OCI-LY7 (cell line): ENCODE measurements at regions not wholly inside any gene's neighbourhood (a gene's known extent, or its start where the extent isn't known, plus 50 kb on each side); places are given as distances from the start of the nearest gene placed in this dataset.

Source experiments
- BruUV-seq: library from RNA; stranded (reverse); fragments of 400-500 nt; replicated peaks from 2 replicates; lab custom pipeline; 2021; lab: Mats Ljungman, UMichigan
- CTCF ChIA-PET: fragments of 300-600 bp; sonication (Branson Sonifier 250); formaldehyde crosslinking; loops from one replicate; lab custom pipeline; 2022; ENCODE audit warnings: antibody characterized with exemption; ENCODE audit not compliant: unreplicated experiment; lab: Charles Lee
- POLR2A ChIA-PET: fragments of 300-600 bp; sonication (Branson Sonifier 250); formaldehyde crosslinking; loops from one replicate; lab custom pipeline; 2022; ENCODE audit warnings: antibody characterized with exemption; lab: Charles Lee
- DNase-seq: peaks from one replicate; pipeline ENCODE4 v3.0.0-alpha.2; 2015; ENCODE audit warnings: low spot score
- H2AFZ ChIP-seq: fragments of 200-600 bp; sonication (generic), shearing (Covaris generic); 2 replicates; pipeline ENCODE4 v1.6.1; 2014; ENCODE audit warnings: mild to moderate bottlenecking, antibody characterized with exemption, low read length, moderate library complexity
- H3K27ac ChIP-seq: fragments of 200-600 bp; sonication (generic); 2 replicates; pipeline ENCODE4 v1.5.1; 2014; ENCODE audit warnings: mixed run types, low read depth, mild to moderate bottlenecking, moderate library complexity, low read length, inconsistent platforms; ENCODE audit not compliant: poor library complexity, severe bottlenecking
- H3K36me3 ChIP-seq: fragments of 200-600 bp; sonication (generic); 2 replicates; pipeline ENCODE4 v1.6.1; 2014; ENCODE audit warnings: mild to moderate bottlenecking, antibody characterized with exemption, low read length, moderate library complexity, mixed read lengths; ENCODE audit not compliant: insufficient read depth
- H3K4me1 ChIP-seq: fragments of 200-600 bp; sonication (generic); 2 replicates; pipeline ENCODE4 v1.5.1; 2014; ENCODE audit warnings: mild to moderate bottlenecking, low read length; ENCODE audit not compliant: insufficient read depth, poor library complexity, severe bottlenecking
- H3K4me2 ChIP-seq: fragments of 200-600 bp; sonication (generic); 2 replicates; pipeline ENCODE4 v1.6.1; 2014; ENCODE audit warnings: mild to moderate bottlenecking, low read length
- H3K4me3 ChIP-seq: fragments of 200-600 bp; sonication (generic); 2 replicates; pipeline ENCODE4 v1.5.1; 2014; ENCODE audit warnings: mild to moderate bottlenecking, low read depth, low read length; ENCODE audit not compliant: poor library complexity, severe bottlenecking
- H3K79me2 ChIP-seq: fragments of 200-600 bp; sonication (generic); 2 replicates; pipeline ENCODE4 v1.6.1; 2016; ENCODE audit warnings: low read depth, mild to moderate bottlenecking, low read length, moderate library complexity, mixed read lengths; ENCODE audit not compliant: insufficient read depth
- H3K9me2 ChIP-seq: fragments of 200-600 bp; sonication (generic); 2 replicates; pipeline ENCODE4 v1.6.1; 2016; ENCODE audit warnings: mild to moderate bottlenecking, low read length, mixed read lengths; ENCODE audit not compliant: insufficient read depth
- H3K9me3 ChIP-seq: fragments of 200-600 bp; sonication (generic); 2 replicates; pipeline ENCODE4 v1.6.1; 2014; ENCODE audit warnings: mild to moderate bottlenecking, mixed run types, low read length, mixed read lengths
- H4K20me1 ChIP-seq: fragments of 200-600 bp; sonication (generic); 2 replicates; pipeline ENCODE4 v1.6.1; 2014; ENCODE audit warnings: mild to moderate bottlenecking, antibody characterized with exemption, low read length, moderate library complexity, mixed read lengths; ENCODE audit not compliant: insufficient read depth
- CTCF ChIP-seq: fragments of 200-600 bp; sonication (generic); conservative IDR thresholded peaks from 2 replicates; pipeline ENCODE4 v1.5.1; 2014; ENCODE audit warnings: mild to moderate bottlenecking, antibody characterized with exemption, low read length, moderate library complexity, mixed read lengths
- EZH2phosphoT487 ChIP-seq: fragments of 200-600 bp; sonication (generic); IDR thresholded peaks from 2 replicates; pipeline ENCODE4 v1.6.1; 2018; ENCODE audit warnings: low read depth, borderline replicate concordance, mild to moderate bottlenecking, mixed run types, antibody characterized with exemption, low read length, moderate library complexity, mixed read lengths
- intact Hi-C: fragments of 100-400 bp; cut with micrococcal nuclease; formaldehyde crosslinking; loops from one replicate; pipeline ENCODE4 v1.10.0; 2022; ENCODE audit not compliant: unreplicated experiment

- no peaks in the 10 kb centered on the region for H4K20me1 ChIP-seq
- no peaks in the 10 kb centered on the region for H3K9me2 ChIP-seq
- TF ChIP-seq EZH2phosphoT487 (no peak), CTCF (peak; percentile 78)
- POLR2A ChIA-PET: no interaction called here
- H3K4me1 ChIP-seq: no peaks in the 10 kb centered on the region
- BruUV-seq: no TSS peak
- intact Hi-C loops: loop anchor here (10.0 kb wide), 1 partner anchor 506 kb away; no protein-coding TSS in a partner anchor
- no peak overlapping the region for H2AFZ ChIP-seq
- H3K4me3 ChIP-seq: no peak overlapping the region
- CTCF ChIA-PET: no interaction called here
- H3K9me3 ChIP-seq: no peaks in the 10 kb centered on the region
- H3K79me2 ChIP-seq: no peaks in the 10 kb centered on the region
- H3K36me3 ChIP-seq: no peaks in the 10 kb centered on the region
- peak; percentile 39 for DNase-seq
- H3K27ac ChIP-seq: no peak overlapping the region
- H3K4me2 ChIP-seq: no peak overlapping the region
These were observed 164.5 kb downstream of the SLC38A4 start for GRCh38 chr12:46661110-46661845.

GRCh38 chr12:46660719-46661109 is 165.1 kb downstream of the SLC38A4 start:
- H3K36me3 ChIP-seq: no peaks in the 10 kb centered on the region
- H3K9me2 ChIP-seq: no peaks in the 10 kb centered on the region
- DNase-seq: no peak
- no peaks in the 10 kb centered on the region for H3K4me1 ChIP-seq
- H3K4me2 ChIP-seq: no peak overlapping the region
- no peaks in the 10 kb centered on the region for H4K20me1 ChIP-seq
- CTCF ChIA-PET: no interaction called here
- H3K79me2 ChIP-seq: no peaks in the 10 kb centered on the region
- POLR2A ChIA-PET: no interaction called here
- H3K4me3 ChIP-seq: no peak overlapping the region
- H3K9me3 ChIP-seq: no peaks in the 10 kb centered on the region
- no peak for TF ChIP-seq EZH2phosphoT487
- TF ChIP-seq CTCF: no peak
- no peak overlapping the region for H2AFZ ChIP-seq
- intact Hi-C loops: loop anchor here (10.0 kb wide), 1 partner anchor 506 kb away; no protein-coding TSS in a partner anchor
- BruUV-seq: no TSS peak
- H3K27ac ChIP-seq: no peak overlapping the region

- no peaks in the 10 kb centered on the region for H3K9me3 ChIP-seq
- no peak overlapping the region for H3K4me2 ChIP-seq
- H3K4me3 ChIP-seq: no peak overlapping the region
- no peak for DNase-seq
- TF ChIP-seq EZH2phosphoT487: no peak
- TF ChIP-seq CTCF: no peak
- no peak overlapping the region for H2AFZ ChIP-seq
- CTCF ChIA-PET: no interaction called here
- H3K9me2 ChIP-seq: no peaks in the 10 kb centered on the region
- no peaks in the 10 kb centered on the region for H3K79me2 ChIP-seq
- BruUV-seq: no TSS peak
- no peak overlapping the region for H3K27ac ChIP-seq
- H3K4me1 ChIP-seq: no peaks in the 10 kb centered on the region
- H4K20me1 ChIP-seq: no peaks in the 10 kb centered on the region
- intact Hi-C loops: loop anchor here (10.0 kb wide), 1 partner anchor 505 kb away; no protein-coding TSS in a partner anchor
- no peaks in the 10 kb centered on the region for H3K36me3 ChIP-seq
- POLR2A ChIA-PET: no interaction called here
These were observed 165.5 kb downstream of the SLC38A4 start for GRCh38 chr12:46660276-46660675.
